ENCODE measurements at regions not wholly inside any gene's neighbourhood (a gene's known extent, or its start where the extent isn't known, plus 50 kb on each side); places are given as distances from the start of the nearest gene placed in this dataset.

- no peak for TF ChIP-seq EZH2 (IDR thresholded peaks at IDR 0.05; ENCODE audit: low read length, missing control alignments)
- TF ChIP-seq, protein P1, sequence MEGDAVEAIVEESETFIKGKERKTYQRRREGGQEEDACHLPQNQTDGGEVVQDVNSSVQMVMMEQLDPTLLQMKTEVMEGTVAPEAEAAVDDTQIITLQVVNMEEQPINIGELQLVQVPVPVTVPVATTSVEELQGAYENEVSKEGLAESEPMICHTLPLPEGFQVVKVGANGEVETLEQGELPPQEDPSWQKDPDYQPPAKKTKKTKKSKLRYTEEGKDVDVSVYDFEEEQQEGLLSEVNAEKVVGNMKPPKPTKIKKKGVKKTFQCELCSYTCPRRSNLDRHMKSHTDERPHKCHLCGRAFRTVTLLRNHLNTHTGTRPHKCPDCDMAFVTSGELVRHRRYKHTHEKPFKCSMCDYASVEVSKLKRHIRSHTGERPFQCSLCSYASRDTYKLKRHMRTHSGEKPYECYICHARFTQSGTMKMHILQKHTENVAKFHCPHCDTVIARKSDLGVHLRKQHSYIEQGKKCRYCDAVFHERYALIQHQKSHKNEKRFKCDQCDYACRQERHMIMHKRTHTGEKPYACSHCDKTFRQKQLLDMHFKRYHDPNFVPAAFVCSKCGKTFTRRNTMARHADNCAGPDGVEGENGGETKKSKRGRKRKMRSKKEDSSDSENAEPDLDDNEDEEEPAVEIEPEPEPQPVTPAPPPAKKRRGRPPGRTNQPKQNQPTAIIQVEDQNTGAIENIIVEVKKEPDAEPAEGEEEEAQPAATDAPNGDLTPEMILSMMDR (conservative IDR thresholded peaks at IDR 0.05 in 1 of 2, IDR thresholded peaks at IDR 0.05 in 1 of 2; ENCODE audit: low read depth in 1 of 2, low read length in 2 of 2) = no peak
Measured at GRCh38 chr2:42995752-42996422, 203.5 kb upstream of the HAAO start.

All from fibroblast of lung (primary cell).